MM.1S (cell line): ENCODE measurements at regions not wholly inside any gene's neighbourhood (a gene's known extent, or its start where the extent isn't known, plus 50 kb on each side); places are given as distances from the start of the nearest gene placed in this dataset.

Experiments
- EZH2 ChIP-seq: fragments of 300-600 bp; sonication (generic); optimal IDR thresholded peaks from 2 replicates; pipeline ENCODE3; 2017; ENCODE audit warnings: low read depth, mild to moderate bottlenecking, antibody characterized with exemption, low read length, mixed read lengths
- TF ChIP-seq, protein P1 (sequence below): fragments of 300-600 bp; sonication (generic); IDR thresholded peaks from 2 replicates; pipeline ENCODE4 v1.5.1; 2016; ENCODE audit warnings: antibody characterized with exemption, low read length, mixed read lengths

GRCh38 chr17:15885770-15886169 is 59.2 kb upstream of the ADORA2B start:
- TF ChIP-seq EZH2: no peak
- TF ChIP-seq, protein P1, sequence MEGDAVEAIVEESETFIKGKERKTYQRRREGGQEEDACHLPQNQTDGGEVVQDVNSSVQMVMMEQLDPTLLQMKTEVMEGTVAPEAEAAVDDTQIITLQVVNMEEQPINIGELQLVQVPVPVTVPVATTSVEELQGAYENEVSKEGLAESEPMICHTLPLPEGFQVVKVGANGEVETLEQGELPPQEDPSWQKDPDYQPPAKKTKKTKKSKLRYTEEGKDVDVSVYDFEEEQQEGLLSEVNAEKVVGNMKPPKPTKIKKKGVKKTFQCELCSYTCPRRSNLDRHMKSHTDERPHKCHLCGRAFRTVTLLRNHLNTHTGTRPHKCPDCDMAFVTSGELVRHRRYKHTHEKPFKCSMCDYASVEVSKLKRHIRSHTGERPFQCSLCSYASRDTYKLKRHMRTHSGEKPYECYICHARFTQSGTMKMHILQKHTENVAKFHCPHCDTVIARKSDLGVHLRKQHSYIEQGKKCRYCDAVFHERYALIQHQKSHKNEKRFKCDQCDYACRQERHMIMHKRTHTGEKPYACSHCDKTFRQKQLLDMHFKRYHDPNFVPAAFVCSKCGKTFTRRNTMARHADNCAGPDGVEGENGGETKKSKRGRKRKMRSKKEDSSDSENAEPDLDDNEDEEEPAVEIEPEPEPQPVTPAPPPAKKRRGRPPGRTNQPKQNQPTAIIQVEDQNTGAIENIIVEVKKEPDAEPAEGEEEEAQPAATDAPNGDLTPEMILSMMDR: no peak
